ENCODE measurements at regions not wholly inside any gene's neighbourhood (a gene's known extent, or its start where the extent isn't known, plus 50 kb on each side); places are given as distances from the start of the nearest gene placed in this dataset.

GRCh38 chr9:16221822-16222547 is 648.5 kb downstream of the BNC2 start:
- Histone ChIP-seq H3K27me3 (replicated peaks; ENCODE audit: control insufficient read depth, insufficient read depth, low read length) (no peaks in the 10 kb centered on the region), H3K9me3 (no peaks in the 10 kb centered on the region), H3K4me1 (no peaks in the 10 kb centered on the region), H3K36me3 (ENCODE audit: control insufficient read depth, insufficient read depth, low read length) (no peaks in the 10 kb centered on the region), H3K4me3 (ENCODE audit: low read depth, low read length) (no peak overlapping the region)
- ChIA-PET POLR2A (no interaction called here), CTCF (no interaction called here)
- Mint-ChIP-seq H3K36me3 (ENCODE audit: insufficient read depth, unreplicated experiment) (no peaks in the 10 kb centered on the region), H3K9me3 (ENCODE audit: unreplicated experiment) (no peaks in the 10 kb centered on the region), H3K4me3 (ENCODE audit: unreplicated experiment) (no peak overlapping the region), H3K27me3 (ENCODE audit: insufficient read depth, unreplicated experiment) (peaks cover 10% of the 10 kb centered on the region), H3K27ac (ENCODE audit: unreplicated experiment) (no peak overlapping the region), H3K4me1 (ENCODE audit: low read depth, unreplicated experiment) (no peaks in the 10 kb centered on the region)
- BruUV-seq (replicated peaks), result no TSS peak
- no peak for TF ChIP-seq CTCF (IDR thresholded peaks at IDR 0.05; ENCODE audit: insufficient read depth in 1 of 2, low read depth in 1 of 2, low read length in 1 of 2, severe bottlenecking in 1 of 2, unreplicated experiment in 1 of 2)
- no peak for DNase-seq
- intact Hi-C loops (cut with micrococcal nuclease; ENCODE audit: unreplicated experiment), result no loop called here

GRCh38 chr9:16223074-16223871 is 647.2 kb downstream of the BNC2 start:
- TF ChIP-seq CTCF (IDR thresholded peaks at IDR 0.05; ENCODE audit: insufficient read depth in 1 of 2, low read depth in 1 of 2, low read length in 1 of 2, severe bottlenecking in 1 of 2, unreplicated experiment in 1 of 2), result no peak
- Histone ChIP-seq H3K4me1 (no peaks in the 10 kb centered on the region), H3K36me3 (ENCODE audit: control insufficient read depth, insufficient read depth, low read length) (no peaks in the 10 kb centered on the region), H3K4me3 (ENCODE audit: low read depth, low read length) (no peak overlapping the region), H3K27me3 (replicated peaks; ENCODE audit: control insufficient read depth, insufficient read depth, low read length) (no peaks in the 10 kb centered on the region), H3K9me3 (no peaks in the 10 kb centered on the region)
- ChIA-PET CTCF (no interaction called here), POLR2A (no interaction called here)
- no peaks in the 10 kb centered on the region for H3K4me1 Mint-ChIP-seq (ENCODE audit: low read depth, unreplicated experiment)
- H3K27me3 Mint-ChIP-seq (ENCODE audit: insufficient read depth, unreplicated experiment), result peaks cover 8% of the 10 kb centered on the region
- no peak overlapping the region for H3K4me3 Mint-ChIP-seq (ENCODE audit: unreplicated experiment)
- no peaks in the 10 kb centered on the region for H3K36me3 Mint-ChIP-seq (ENCODE audit: insufficient read depth, unreplicated experiment)
- H3K9me3 Mint-ChIP-seq (ENCODE audit: unreplicated experiment), result no peaks in the 10 kb centered on the region
- intact Hi-C loops (cut with micrococcal nuclease; ENCODE audit: unreplicated experiment), result no loop called here
- peak; percentile 22 to 33 for DNase-seq
- BruUV-seq (replicated peaks), result no TSS peak
- H3K27ac Mint-ChIP-seq (ENCODE audit: unreplicated experiment), result no peak overlapping the region

GRCh38 chr9:16230731-16231130 is 639.7 kb downstream of the BNC2 start:
- no peak for DNase-seq
- H3K27me3 Mint-ChIP-seq (ENCODE audit: insufficient read depth, unreplicated experiment), result peaks cover 3% of the 10 kb centered on the region
- H3K36me3 ChIP-seq (ENCODE audit: control insufficient read depth, insufficient read depth, low read length), result no peaks in the 10 kb centered on the region
- intact Hi-C loops (cut with micrococcal nuclease; ENCODE audit: unreplicated experiment), result no loop called here
- no peak for TF ChIP-seq CTCF (IDR thresholded peaks at IDR 0.05; ENCODE audit: insufficient read depth in 1 of 2, low read depth in 1 of 2, low read length in 1 of 2, severe bottlenecking in 1 of 2, unreplicated experiment in 1 of 2)
- H3K4me1 ChIP-seq, result no peaks in the 10 kb centered on the region
- peaks cover 9% of the 10 kb centered on the region for H3K9me3 Mint-ChIP-seq (ENCODE audit: unreplicated experiment)
- no peak overlapping the region for H3K4me3 ChIP-seq (ENCODE audit: low read depth, low read length)
- no peaks in the 10 kb centered on the region for H3K9me3 ChIP-seq
- H3K36me3 Mint-ChIP-seq (ENCODE audit: insufficient read depth, unreplicated experiment), result no peaks in the 10 kb centered on the region
- POLR2A ChIA-PET, result no interaction called here
- CTCF ChIA-PET, result no interaction called here
- no peaks in the 10 kb centered on the region for H3K4me1 Mint-ChIP-seq (ENCODE audit: low read depth, unreplicated experiment)
- no peak overlapping the region for H3K27ac Mint-ChIP-seq (ENCODE audit: unreplicated experiment)
- no TSS peak for BruUV-seq (replicated peaks)
- H3K4me3 Mint-ChIP-seq (ENCODE audit: unreplicated experiment), result no peak overlapping the region
- H3K27me3 ChIP-seq (replicated peaks; ENCODE audit: control insufficient read depth, insufficient read depth, low read length), result no peaks in the 10 kb centered on the region

All from Caco-2 (cell line).